Hepatocyte (in vitro differentiated cells): ENCODE measurements at regions not wholly inside any gene's neighbourhood (a gene's known extent, or its start where the extent isn't known, plus 50 kb on each side); places are given as distances from the start of the nearest gene placed in this dataset.

Experiments
- DNase-seq: peaks from one replicate; pipeline ENCODE4 v3.0.0-alpha.2; 2016; ENCODE audit warnings: low spot score
- H2AFZ ChIP-seq: fragments of 200-600 bp; sonication (generic); 2 replicates; pipeline ENCODE4 v1.6.0; 2016; ENCODE audit warnings: antibody characterized with exemption, mild to moderate bottlenecking
- H3K27ac ChIP-seq: fragments of 200-600 bp; sonication (generic); 2 replicates; pipeline ENCODE4 v1.5.1; 2016; ENCODE audit warnings: mild to moderate bottlenecking
- H3K27me3 ChIP-seq: fragments of 200-600 bp; sonication (generic); 2 replicates; pipeline ENCODE4 v1.6.1; 2016
- H3K36me3 ChIP-seq: fragments of 200-600 bp; sonication (generic); replicated peaks from 2 replicates; pipeline ENCODE4 v1.5.1; 2016; ENCODE audit warnings: low read depth; ENCODE audit not compliant: insufficient read depth
- H3K4me1 ChIP-seq: fragments of 200-600 bp; sonication (generic); 2 replicates; pipeline ENCODE4 v1.5.1; 2016; ENCODE audit warnings: mild to moderate bottlenecking, moderate library complexity; ENCODE audit not compliant: insufficient read depth
- H3K4me2 ChIP-seq: fragments of 200-600 bp; sonication (generic); 2 replicates; pipeline ENCODE4 v1.6.0; 2016
- H3K4me3 ChIP-seq: fragments of 200-600 bp; sonication (generic); 2 replicates; pipeline ENCODE4 v1.5.1; 2016; ENCODE audit warnings: mild to moderate bottlenecking
- H3K79me2 ChIP-seq: fragments of 200-600 bp; sonication (generic); 2 replicates; pipeline ENCODE4 v1.6.0; 2017; ENCODE audit warnings: mild to moderate bottlenecking
- H3K9me2 ChIP-seq: fragments of 200-600 bp; sonication (generic); replicated peaks from 2 replicates; pipeline ENCODE4 v1.6.0; 2017; ENCODE audit warnings: mild to moderate bottlenecking; ENCODE audit not compliant: insufficient read depth
- H3K9me3 ChIP-seq: fragments of 200-600 bp; sonication (generic); 2 replicates; pipeline ENCODE4 v1.5.1; 2016; ENCODE audit warnings: low read depth, mild to moderate bottlenecking
- H4K20me1 ChIP-seq: fragments of 200-600 bp; sonication (generic); 2 replicates; pipeline ENCODE4 v1.6.0; 2016; ENCODE audit warnings: mild to moderate bottlenecking; ENCODE audit not compliant: insufficient read depth, poor library complexity, severe bottlenecking
- CTCF ChIP-seq: fragments of 200-600 bp; sonication (generic); IDR thresholded peaks from 2 replicates; pipeline ENCODE4 v1.5.1; 2016; ENCODE audit warnings: antibody characterized with exemption, mild to moderate bottlenecking; ENCODE audit not compliant: poor library complexity
- EZH2 ChIP-seq: fragments of 200-600 bp; sonication (generic); IDR thresholded peaks from 2 replicates; pipeline ENCODE4 v1.6.1; 2016; ENCODE audit warnings: antibody characterized with exemption, mild to moderate bottlenecking, borderline replicate concordance
- EZH2phosphoT487 ChIP-seq: fragments of 200-600 bp; sonication (generic); IDR thresholded peaks from one replicate; pipeline ENCODE4 v1.6.1; 2018; ENCODE audit warnings: antibody characterized with exemption, mild to moderate bottlenecking, low read depth, moderate library complexity; ENCODE audit not compliant: unreplicated experiment, severe bottlenecking
- WGBS: methylation state at CpG from one replicate; pipeline ENCODE4 v1.1.6; 2016; ENCODE audit warnings: low lambda C conversion rate; ENCODE audit errors: missing lambda C conversion rate; 5-methylcytosine and 5-hydroxymethylcytosine counted together

DNA sequence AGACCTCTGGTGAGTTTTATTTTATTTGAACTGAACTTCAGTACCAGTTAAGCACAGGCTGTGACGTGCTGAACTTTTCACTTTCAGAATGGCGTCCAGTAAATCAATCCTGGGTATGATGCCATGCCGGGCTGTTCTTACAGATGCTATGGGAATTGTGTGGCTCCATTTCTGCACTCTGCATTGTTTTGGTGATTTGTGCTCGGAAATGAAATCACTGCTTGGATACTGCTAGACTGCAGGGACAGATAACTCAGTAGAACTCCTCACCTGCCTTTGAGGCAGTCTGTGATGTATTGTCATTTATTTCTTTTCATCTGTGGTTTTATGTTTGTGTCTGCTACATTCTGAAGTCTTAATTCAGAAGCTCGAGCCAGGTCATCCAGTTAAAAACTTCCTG, 172.7 kb downstream of the PTPN11 start:
- Histone ChIP-seq H3K36me3 (no peaks in the 10 kb centered on the region), H3K4me1 (no peaks in the 10 kb centered on the region), H4K20me1 (no peaks in the 10 kb centered on the region), H3K9me3 (no peaks in the 10 kb centered on the region), H3K9me2 (no peaks in the 10 kb centered on the region), H3K4me3 (no peak overlapping the region), H3K4me2 (no peak overlapping the region), H3K27ac (no peak overlapping the region), H2AFZ (no peak overlapping the region), H3K27me3 (no peaks in the 10 kb centered on the region), H3K79me2 (no peaks in the 10 kb centered on the region)
- no peak for DNase-seq
- TF ChIP-seq CTCF: no peak
- no peak for TF ChIP-seq EZH2phosphoT487
- no peak for TF ChIP-seq EZH2
- 84% methylated on average over 5 of the region's 5 CpGs for WGBS

DNA sequence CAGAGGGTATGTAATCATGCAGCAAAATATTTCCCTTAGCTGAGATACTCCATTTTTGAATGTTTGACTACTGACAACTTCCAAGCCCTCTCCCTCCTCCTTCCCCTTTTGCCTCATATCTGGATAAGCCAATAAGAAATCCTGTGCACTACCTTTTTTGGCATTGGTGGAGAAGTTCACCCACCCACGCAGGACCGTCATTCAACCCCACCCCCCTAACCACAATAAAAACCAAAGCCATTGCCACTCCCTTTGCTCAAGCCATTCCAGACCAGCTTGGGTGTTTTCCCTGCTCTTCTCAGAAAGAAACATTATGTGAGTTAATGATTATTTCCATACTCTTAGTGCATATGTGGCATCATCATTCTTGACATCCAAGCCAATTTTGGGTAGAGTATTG, 176.7 kb downstream of the PTPN11 start:
- Histone ChIP-seq H3K9me2 (no peaks in the 10 kb centered on the region), H3K4me2 (no peak overlapping the region), H3K27ac (no peak overlapping the region), H2AFZ (no peak overlapping the region), H3K4me1 (no peaks in the 10 kb centered on the region), H3K27me3 (no peaks in the 10 kb centered on the region), H3K4me3 (no peak overlapping the region), H3K36me3 (no peaks in the 10 kb centered on the region), H4K20me1 (no peaks in the 10 kb centered on the region), H3K79me2 (no peaks in the 10 kb centered on the region), H3K9me3 (no peaks in the 10 kb centered on the region)
- WGBS: 69% methylated on average over 2 of the region's 2 CpGs
- no peak for TF ChIP-seq CTCF
- TF ChIP-seq EZH2: no peak
- TF ChIP-seq EZH2phosphoT487: no peak
- no peak for DNase-seq

DNA sequence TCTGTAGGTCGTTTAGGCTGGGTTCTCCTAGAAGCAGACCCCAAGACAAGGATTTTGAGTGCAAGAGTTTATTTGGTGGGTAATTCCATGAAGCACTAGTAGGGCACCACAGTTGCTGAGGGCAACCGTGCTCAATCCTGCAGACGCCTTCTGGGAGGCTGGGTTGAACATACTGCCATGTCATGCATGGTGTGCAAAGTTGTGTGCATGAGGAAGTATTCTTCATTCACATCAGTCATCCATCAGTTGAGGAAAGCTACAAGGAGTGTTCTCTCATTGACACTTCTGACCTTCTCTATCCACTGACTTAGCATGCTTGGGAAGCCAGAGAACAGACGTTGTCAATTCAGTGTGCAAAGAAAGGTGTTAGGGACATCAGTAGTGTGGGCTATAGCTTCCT, 179.2 kb downstream of the PTPN11 start:
- Histone ChIP-seq H3K4me3 (no peak overlapping the region), H3K4me1 (no peaks in the 10 kb centered on the region), H3K9me3 (no peaks in the 10 kb centered on the region), H4K20me1 (no peaks in the 10 kb centered on the region), H3K27ac (no peak overlapping the region), H3K4me2 (no peak overlapping the region), H3K36me3 (no peaks in the 10 kb centered on the region), H2AFZ (no peak overlapping the region), H3K79me2 (no peaks in the 10 kb centered on the region), H3K9me2 (no peaks in the 10 kb centered on the region), H3K27me3 (no peaks in the 10 kb centered on the region)
- 83% methylated on average over 4 of the region's 4 CpGs for WGBS
- TF ChIP-seq EZH2phosphoT487 (no peak), CTCF (no peak)
- no peak for DNase-seq

DNA sequence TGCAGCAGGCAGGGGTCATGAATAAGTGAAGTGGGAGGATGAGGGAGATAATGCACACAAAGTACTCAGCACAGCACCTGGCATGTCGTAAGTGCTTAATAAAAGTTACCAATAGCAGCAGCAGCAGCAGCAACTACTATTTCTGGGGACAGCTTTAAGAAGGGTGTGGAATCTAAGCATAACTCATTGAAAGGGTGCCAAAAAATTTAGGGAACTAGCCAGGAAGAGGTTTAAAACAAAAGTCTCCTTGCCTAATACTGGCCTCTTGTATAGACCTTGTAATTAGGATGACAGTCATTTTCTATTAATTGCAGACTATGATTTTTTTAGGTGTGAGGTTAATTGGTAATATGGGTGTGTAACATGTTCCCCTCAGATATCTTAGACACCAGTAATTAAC, 179.9 kb downstream of the PTPN11 start:
- no peaks in the 10 kb centered on the region for H3K4me1 ChIP-seq
- no peaks in the 10 kb centered on the region for H4K20me1 ChIP-seq
- H3K4me2 ChIP-seq: no peak overlapping the region
- H3K27me3 ChIP-seq: peaks cover 2% of the 10 kb centered on the region
- H2AFZ ChIP-seq: no peak overlapping the region
- no peaks in the 10 kb centered on the region for H3K36me3 ChIP-seq
- H3K9me2 ChIP-seq: no peaks in the 10 kb centered on the region
- H3K9me3 ChIP-seq: no peaks in the 10 kb centered on the region
- no peaks in the 10 kb centered on the region for H3K79me2 ChIP-seq
- no peak overlapping the region for H3K4me3 ChIP-seq
- WGBS: 76% methylated on average over 1 of the region's 1 CpG
- no peak for TF ChIP-seq EZH2phosphoT487
- no peak for TF ChIP-seq EZH2
- TF ChIP-seq CTCF: no peak
- no peak overlapping the region for H3K27ac ChIP-seq
- DNase-seq: no peak
